Colonic mucosa (tissue), 4 donors: ENCODE measurements at regions not wholly inside any gene's neighbourhood (a gene's known extent, or its start where the extent isn't known, plus 50 kb on each side); places are given as distances from the start of the nearest gene placed in this dataset.

ENCODE experiments used
- DNase-seq: peaks from one replicate; pipeline ENCODE4 v3.0.0-alpha.2; 2020
- H3K27ac ChIP-seq: fragments of 200-600 bp; one replicate; pipeline ENCODE4 v1.8.0; 2021
- H3K27me3 ChIP-seq: fragments of 200-600 bp; one replicate; pipeline ENCODE4 v1.8.0; 2021
- H3K36me3 ChIP-seq: fragments of 200-600 bp; one replicate; pipeline ENCODE4 v1.8.0; 2021
- H3K4me1 ChIP-seq: fragments of 200-600 bp; one replicate; pipeline ENCODE4 v1.8.0; 2021; ENCODE audit warnings: mild to moderate bottlenecking
- H3K4me3 ChIP-seq: fragments of 200-600 bp; one replicate; pipeline ENCODE4 v1.8.0; 2021
- H3K9ac ChIP-seq, 2 donors: one replicate each; pipeline ENCODE4 v1.7.0; 2013; ENCODE audit warnings: control low read depth in 2 of 2, low read depth in 2 of 2, low read length in 2 of 2
- H3K9me3 ChIP-seq: fragments of 200-600 bp; one replicate; pipeline ENCODE4 v1.8.0; 2021
- CTCF ChIP-seq: fragments of 200-600 bp; IDR thresholded peaks from one replicate; pipeline ENCODE4 v1.8.0; 2022; ENCODE audit warnings: antibody characterized with exemption, mild to moderate bottlenecking
- intact Hi-C: fragments of 100-400 bp; cut with DNase I; formaldehyde crosslinking; loops from one replicate; pipeline ENCODE4 v1.14.1; 2022
- donor health status: healthy.
- donor health status: DM: no; HTN: no; CAD: no.
- donor health status: DM: no; HTN: no; CAD: no.

- no peaks in the 10 kb centered on the region for H3K36me3 ChIP-seq
- no peak overlapping the region for H3K4me3 ChIP-seq
- TF ChIP-seq CTCF: no peak
- H3K4me1 ChIP-seq: no peaks in the 10 kb centered on the region
- intact Hi-C loops: no loop called here
- H3K9me3 ChIP-seq: no peaks in the 10 kb centered on the region
- no peak overlapping the region for H3K9ac ChIP-seq
- no peak overlapping the region for H3K27ac ChIP-seq
- H3K27me3 ChIP-seq: no peaks in the 10 kb centered on the region
- no peak for DNase-seq
These were observed 53.8 kb upstream of the FTMT start for GRCh38 chr5:121797681-121798518.
